ENCODE measurements at regions not wholly inside any gene's neighbourhood (a gene's known extent, or its start where the extent isn't known, plus 50 kb on each side); places are given as distances from the start of the nearest gene placed in this dataset.

- H3K36me3 Mint-ChIP-seq (ENCODE audit: low read depth) = no peaks in the 10 kb centered on the region
These were observed 267.7 kb downstream of the FGFR2 start for GRCh38 chr10:121330563-121330962.

DNA sequence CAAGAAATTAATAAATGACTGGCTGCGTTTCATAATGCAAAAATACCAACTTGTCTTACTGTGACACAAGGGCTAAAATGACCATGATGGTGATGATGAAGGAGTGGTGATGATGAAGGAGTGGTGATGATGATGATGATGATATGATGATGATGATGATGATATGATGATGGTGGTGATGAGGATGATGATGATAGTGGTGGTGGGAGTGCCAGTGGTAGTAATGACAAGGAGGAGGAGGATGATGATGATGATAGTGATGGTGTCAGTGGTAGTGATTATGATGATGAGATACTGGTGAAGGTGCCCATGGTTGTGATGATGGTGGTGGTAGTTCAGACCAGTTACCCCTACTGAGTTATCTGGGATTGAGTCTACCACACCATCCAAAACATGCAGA is 265.9 kb downstream of the FGFR2 start:
- CTCF ChIA-PET = no interaction called here
- Mint-ChIP-seq H3K4me1 (ENCODE audit: low read depth) (no peaks in the 10 kb centered on the region), H3K36me3 (ENCODE audit: low read depth) (no peaks in the 10 kb centered on the region), H3K4me3 (no peak overlapping the region), H3K9me3 (no peaks in the 10 kb centered on the region), H3K27me3 (ENCODE audit: low read depth) (no peaks in the 10 kb centered on the region), H3K27ac (no peak overlapping the region)
- no peak for DNase-seq
- intact Hi-C loops (cut with micrococcal nuclease) = no loop called here

More at GRCh38 chr10:121330563-121330962, 267.7 kb downstream of the FGFR2 start:
- H3K27me3 Mint-ChIP-seq (ENCODE audit: low read depth) = no peaks in the 10 kb centered on the region
- no peak overlapping the region for H3K4me3 Mint-ChIP-seq
- H3K27ac Mint-ChIP-seq = no peak overlapping the region
- no peak for DNase-seq
- no peaks in the 10 kb centered on the region for H3K4me1 Mint-ChIP-seq (ENCODE audit: low read depth)
- H3K9me3 Mint-ChIP-seq = no peaks in the 10 kb centered on the region
- intact Hi-C loops (cut with micrococcal nuclease) = no loop called here
- CTCF ChIA-PET = no interaction called here

DNA sequence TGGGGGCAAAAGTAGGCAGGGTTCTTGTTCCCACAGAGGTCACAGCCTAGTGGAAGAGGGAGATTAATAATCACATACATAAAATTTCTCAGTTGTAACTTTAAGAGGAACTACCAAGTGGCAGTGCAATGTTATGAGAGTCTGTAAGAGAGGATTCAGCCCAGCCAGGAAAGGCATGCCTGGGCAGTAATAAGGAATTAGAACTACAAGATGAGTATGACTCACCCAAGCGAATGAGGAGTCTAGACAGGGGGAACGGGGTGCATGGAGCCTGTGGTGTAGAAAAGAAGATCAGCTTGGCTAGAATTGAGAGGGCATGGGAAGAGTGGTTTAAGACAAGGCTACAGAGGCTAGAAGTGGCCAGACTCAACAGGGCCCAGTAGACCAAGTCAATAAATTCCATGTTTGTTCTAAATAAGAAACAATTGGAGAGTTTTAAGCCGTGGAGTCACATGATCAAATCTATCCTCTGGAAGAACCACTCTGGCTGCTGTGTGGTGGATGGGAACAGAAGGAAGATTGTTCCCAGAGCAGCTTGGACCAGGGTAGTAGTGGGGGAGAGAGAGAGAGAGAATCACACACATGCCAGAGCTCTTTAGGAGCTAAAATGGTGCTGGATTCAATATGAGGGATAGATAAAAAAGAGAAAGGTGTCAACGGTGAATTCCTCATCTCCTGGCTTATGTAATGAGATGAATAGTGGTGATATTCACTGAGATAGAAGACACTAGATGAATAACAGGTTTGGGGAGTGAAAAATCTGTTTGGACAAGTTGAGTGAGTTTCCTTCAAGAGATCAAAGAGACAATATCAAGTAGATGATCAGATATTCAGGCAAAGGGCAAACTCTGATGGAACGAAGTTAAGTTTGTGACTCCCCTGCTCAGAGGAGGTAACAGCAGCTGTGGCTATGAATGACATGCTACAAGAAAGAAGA is 265.1 kb downstream of the FGFR2 start:
- Mint-ChIP-seq H3K27ac (no peak overlapping the region), H3K4me1 (ENCODE audit: low read depth) (no peaks in the 10 kb centered on the region), H3K36me3 (ENCODE audit: low read depth) (no peaks in the 10 kb centered on the region), H3K27me3 (ENCODE audit: low read depth) (no peaks in the 10 kb centered on the region), H3K4me3 (no peak overlapping the region), H3K9me3 (no peaks in the 10 kb centered on the region)
- DNase-seq = no peak
- CTCF ChIA-PET = no interaction called here
- intact Hi-C loops (cut with micrococcal nuclease) = no loop called here

GRCh38 chr10:121335386-121335925 is 262.8 kb downstream of the FGFR2 start:
- Mint-ChIP-seq H3K36me3 (ENCODE audit: low read depth) (no peaks in the 10 kb centered on the region), H3K4me1 (ENCODE audit: low read depth) (no peaks in the 10 kb centered on the region), H3K27me3 (ENCODE audit: low read depth) (no peaks in the 10 kb centered on the region), H3K4me3 (no peak overlapping the region), H3K27ac (no peak overlapping the region), H3K9me3 (no peaks in the 10 kb centered on the region)
- intact Hi-C loops (cut with micrococcal nuclease) = no loop called here
- CTCF ChIA-PET = no interaction called here
- DNase-seq = no peak

- DNase-seq = no peak
- CTCF ChIA-PET = no interaction called here
- H3K36me3 Mint-ChIP-seq (ENCODE audit: low read depth) = no peaks in the 10 kb centered on the region
- no peak overlapping the region for H3K4me3 Mint-ChIP-seq
- H3K4me1 Mint-ChIP-seq (ENCODE audit: low read depth) = no peaks in the 10 kb centered on the region
- H3K9me3 Mint-ChIP-seq = no peaks in the 10 kb centered on the region
- no peak overlapping the region for H3K27ac Mint-ChIP-seq
- intact Hi-C loops (cut with micrococcal nuclease) = no loop called here
- no peaks in the 10 kb centered on the region for H3K27me3 Mint-ChIP-seq (ENCODE audit: low read depth)
These were observed 260.8 kb downstream of the FGFR2 start for GRCh38 chr10:121337427-121337826.

DNA sequence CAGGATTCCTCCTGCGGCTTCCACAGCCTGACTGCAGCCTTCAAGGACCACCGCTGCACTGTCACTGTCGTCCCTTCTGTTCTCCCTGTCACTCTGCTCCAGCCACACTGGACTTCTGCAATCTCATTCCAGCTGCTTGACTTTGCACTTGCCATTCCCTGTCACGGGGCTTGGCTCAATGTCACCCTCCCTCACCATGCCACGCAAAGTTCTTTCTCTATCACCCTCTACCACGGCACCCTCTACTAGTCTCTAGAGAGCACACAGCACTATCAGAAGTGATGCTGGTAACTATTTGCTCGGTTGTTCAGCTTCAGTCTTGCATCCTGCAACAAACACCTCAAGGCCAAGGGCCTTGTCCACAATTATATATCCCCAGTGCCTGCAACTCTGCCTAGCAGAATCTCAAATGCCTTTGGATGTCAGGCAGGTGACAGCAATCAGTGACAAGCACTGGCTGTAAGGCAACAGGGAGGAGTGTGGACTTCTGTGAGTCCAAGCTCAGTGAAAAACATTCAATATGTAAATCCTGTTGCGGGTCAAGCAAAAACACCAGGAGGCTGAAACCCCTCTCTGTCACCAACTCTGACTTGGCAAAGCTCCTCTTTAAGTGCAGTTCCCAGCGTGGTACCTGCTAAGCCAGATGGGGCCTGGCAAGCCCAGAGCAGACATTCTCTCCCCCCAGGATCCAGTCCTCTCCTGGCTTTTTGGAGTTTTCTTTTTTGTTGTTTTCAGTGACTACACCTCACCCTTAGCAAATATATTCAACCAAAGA is 259.9 kb downstream of the FGFR2 start:
- CTCF ChIA-PET = no interaction called here
- intact Hi-C loops (cut with micrococcal nuclease) = no loop called here
- H3K4me1 Mint-ChIP-seq (ENCODE audit: low read depth) = no peaks in the 10 kb centered on the region
- DNase-seq = no peak
- H3K27me3 Mint-ChIP-seq (ENCODE audit: low read depth) = no peaks in the 10 kb centered on the region
- no peak overlapping the region for H3K27ac Mint-ChIP-seq
- no peaks in the 10 kb centered on the region for H3K36me3 Mint-ChIP-seq (ENCODE audit: low read depth)
- no peak overlapping the region for H3K4me3 Mint-ChIP-seq
- no peaks in the 10 kb centered on the region for H3K9me3 Mint-ChIP-seq

DNA sequence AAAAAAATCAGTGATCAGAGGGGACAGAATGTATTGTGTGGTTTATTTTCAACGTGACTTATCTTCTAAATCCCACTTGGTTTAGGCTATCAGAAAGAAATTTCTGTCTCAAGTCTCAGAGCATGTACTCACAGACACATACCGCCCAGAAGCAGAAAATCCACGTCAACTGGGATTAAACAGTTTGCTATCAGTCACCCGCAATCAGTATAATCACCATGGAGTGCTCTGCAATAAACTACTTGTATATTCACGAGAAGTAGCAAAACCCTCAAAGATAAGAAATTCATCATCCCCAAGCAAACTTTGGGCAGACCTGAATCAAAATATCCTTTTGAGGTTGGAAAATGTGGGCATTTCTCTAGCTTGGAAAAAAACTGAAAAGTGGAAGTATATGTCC is 259.1 kb downstream of the FGFR2 start:
- CTCF ChIA-PET = no interaction called here
- Mint-ChIP-seq H3K4me1 (ENCODE audit: low read depth) (no peaks in the 10 kb centered on the region), H3K4me3 (no peak overlapping the region), H3K27ac (no peak overlapping the region), H3K9me3 (no peaks in the 10 kb centered on the region), H3K36me3 (ENCODE audit: low read depth) (no peaks in the 10 kb centered on the region), H3K27me3 (ENCODE audit: low read depth) (no peaks in the 10 kb centered on the region)
- intact Hi-C loops (cut with micrococcal nuclease) = no loop called here
- DNase-seq = no peak

DNA sequence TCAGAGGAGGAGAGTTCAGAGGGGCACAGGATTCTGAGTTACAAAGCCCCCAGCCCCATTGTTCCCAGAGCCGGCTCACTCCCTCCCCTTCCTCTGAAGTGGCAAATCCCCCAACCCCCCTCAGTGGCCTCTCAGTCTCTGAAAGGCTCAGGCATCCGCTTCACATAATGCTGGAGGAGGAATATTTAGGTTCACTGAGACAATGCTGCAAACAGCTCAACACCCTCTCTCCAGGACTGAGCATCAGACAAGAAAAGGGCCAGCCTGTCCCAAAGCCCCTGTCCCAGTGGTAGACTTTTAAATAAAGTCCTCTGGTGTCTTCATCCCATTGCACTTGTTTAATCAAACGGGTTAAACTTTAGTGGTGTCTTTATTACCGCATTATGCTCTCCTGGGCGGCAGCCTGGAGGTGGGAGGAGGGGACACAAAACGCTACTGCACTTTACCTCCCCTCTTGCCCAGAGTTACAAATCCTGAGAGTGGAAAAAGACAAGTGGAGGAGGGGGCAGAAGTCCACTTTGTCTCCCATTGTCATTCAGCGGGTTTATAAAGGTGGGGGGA is 257.9 kb downstream of the FGFR2 start:
- no peak overlapping the region for H3K4me3 Mint-ChIP-seq

DNA sequence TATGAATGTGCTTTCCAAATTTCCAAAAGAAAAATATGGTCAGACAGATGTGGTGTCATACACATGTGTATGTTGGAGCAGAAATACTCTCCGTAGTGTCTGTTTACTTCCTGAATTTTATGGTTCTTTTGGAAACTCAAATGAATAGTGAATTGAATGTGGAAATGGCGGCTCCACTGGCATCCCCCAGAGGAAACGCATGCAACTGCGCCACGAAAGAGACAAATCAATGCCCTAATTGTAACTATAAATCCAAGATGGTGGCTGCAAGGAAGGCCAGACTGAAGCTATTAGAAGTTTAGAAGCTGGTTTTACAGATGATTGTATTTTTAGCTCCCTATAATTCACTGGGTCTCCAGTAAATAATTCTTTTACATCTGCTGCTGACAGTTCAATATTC is 246.7 kb downstream of the FGFR2 start:
- peaks cover 2% of the 10 kb centered on the region for H3K36me3 Mint-ChIP-seq (ENCODE audit: low read depth)
- H3K4me3 Mint-ChIP-seq = no peak overlapping the region
- intact Hi-C loops (cut with micrococcal nuclease) = no loop called here
- DNase-seq = no peak
- H3K9me3 Mint-ChIP-seq = peaks cover 5% of the 10 kb centered on the region
- CTCF ChIA-PET = no interaction called here
- no peaks in the 10 kb centered on the region for H3K27me3 Mint-ChIP-seq (ENCODE audit: low read depth)
- no peak overlapping the region for H3K27ac Mint-ChIP-seq
- no peaks in the 10 kb centered on the region for H3K4me1 Mint-ChIP-seq (ENCODE audit: low read depth)

More for the DNA sequence above, 257.9 kb downstream of the FGFR2 start:
- Mint-ChIP-seq H3K27me3 (ENCODE audit: low read depth) (no peaks in the 10 kb centered on the region), H3K9me3 (no peaks in the 10 kb centered on the region), H3K27ac (no peak overlapping the region), H3K36me3 (ENCODE audit: low read depth) (no peaks in the 10 kb centered on the region), H3K4me1 (ENCODE audit: low read depth) (no peaks in the 10 kb centered on the region)
- intact Hi-C loops (cut with micrococcal nuclease) = no loop called here
- CTCF ChIA-PET = no interaction called here
- no peak for DNase-seq

- Mint-ChIP-seq H3K4me3 (no peak overlapping the region), H3K9me3 (peaks cover 5% of the 10 kb centered on the region), H3K4me1 (ENCODE audit: low read depth) (no peaks in the 10 kb centered on the region), H3K27ac (no peak overlapping the region), H3K27me3 (ENCODE audit: low read depth) (no peaks in the 10 kb centered on the region), H3K36me3 (ENCODE audit: low read depth) (peaks cover 2% of the 10 kb centered on the region)
- no peak for DNase-seq
- CTCF ChIA-PET = no interaction called here
- intact Hi-C loops (cut with micrococcal nuclease) = no loop called here
These were observed 245.9 kb downstream of the FGFR2 start for GRCh38 chr10:121352231-121352855.

GRCh38 chr10:121355161-121355560 is 243.1 kb downstream of the FGFR2 start:
- DNase-seq = no peak
- no peaks in the 10 kb centered on the region for H3K4me1 Mint-ChIP-seq (ENCODE audit: low read depth)
- H3K36me3 Mint-ChIP-seq (ENCODE audit: low read depth) = peaks cover 2% of the 10 kb centered on the region
- CTCF ChIA-PET = no interaction called here
- no peak overlapping the region for H3K4me3 Mint-ChIP-seq
- intact Hi-C loops (cut with micrococcal nuclease) = no loop called here
- no peaks in the 10 kb centered on the region for H3K27me3 Mint-ChIP-seq (ENCODE audit: low read depth)
- H3K27ac Mint-ChIP-seq = no peak overlapping the region
- peaks cover 4% of the 10 kb centered on the region for H3K9me3 Mint-ChIP-seq

- Mint-ChIP-seq H3K27me3 (ENCODE audit: low read depth) (no peaks in the 10 kb centered on the region), H3K27ac (no peak overlapping the region), H3K9me3 (peaks cover 1% of the 10 kb centered on the region), H3K36me3 (ENCODE audit: low read depth) (peaks cover 2% of the 10 kb centered on the region), H3K4me3 (no peak overlapping the region), H3K4me1 (ENCODE audit: low read depth) (no peaks in the 10 kb centered on the region)
- CTCF ChIA-PET = no interaction called here
- intact Hi-C loops (cut with micrococcal nuclease) = no loop called here
- DNase-seq = no peak
These were observed 242.1 kb downstream of the FGFR2 start for GRCh38 chr10:121356183-121356582.

All from activated naive CD4-positive, alpha-beta T cell treated with anti-CD3 and anti-CD28 coated beads for 36 hours (primary cell).